Lower lobe of right lung (tissue), 2 donors: ENCODE measurements at regions not wholly inside any gene's neighbourhood (a gene's known extent, or its start where the extent isn't known, plus 50 kb on each side); places are given as distances from the start of the nearest gene placed in this dataset.
"Not testable (repeated sequence)": the region's sequence is repeated elsewhere in the genome, so short reads cannot be mapped to it uniquely, and the experiment has no call there.

Experiments
- ATAC-seq, 2 donors: fragments of 200-7000 bp; cut with Tn5 transposase; one replicate each; pipeline ENCODE4 v1.9.1; 2020 to 2022; ENCODE audit warnings: mild to moderate bottlenecking in 2 of 2, moderate library complexity in 2 of 2
- DNase-seq: peaks from one replicate; pipeline ENCODE4 v3.0.0-alpha.2; 2020
- H3K27ac ChIP-seq: fragments of 200-600 bp; one replicate; pipeline ENCODE4 v1.8.0; 2022
- H3K27me3 ChIP-seq: fragments of 200-600 bp; one replicate; pipeline ENCODE4 v1.8.0; 2022; ENCODE audit warnings: low read depth
- H3K36me3 ChIP-seq: fragments of 200-600 bp; one replicate; pipeline ENCODE4 v1.8.0; 2022; ENCODE audit warnings: mild to moderate bottlenecking
- H3K4me1 ChIP-seq: fragments of 200-600 bp; one replicate; pipeline ENCODE4 v1.8.0; 2022
- H3K4me3 ChIP-seq: fragments of 200-600 bp; one replicate; pipeline ENCODE4 v1.8.0; 2022; ENCODE audit warnings: mild to moderate bottlenecking
- H3K9me3 ChIP-seq: fragments of 200-600 bp; one replicate; pipeline ENCODE4 v1.8.0; 2022
- intact Hi-C: fragments of 100-400 bp; cut with DNase I; formaldehyde crosslinking; loops from one replicate; pipeline ENCODE4 v1.11.0; 2022
- donor health status: DM: no; HTN: yes; CAD: no; lungs with severe emphysema.

DNA sequence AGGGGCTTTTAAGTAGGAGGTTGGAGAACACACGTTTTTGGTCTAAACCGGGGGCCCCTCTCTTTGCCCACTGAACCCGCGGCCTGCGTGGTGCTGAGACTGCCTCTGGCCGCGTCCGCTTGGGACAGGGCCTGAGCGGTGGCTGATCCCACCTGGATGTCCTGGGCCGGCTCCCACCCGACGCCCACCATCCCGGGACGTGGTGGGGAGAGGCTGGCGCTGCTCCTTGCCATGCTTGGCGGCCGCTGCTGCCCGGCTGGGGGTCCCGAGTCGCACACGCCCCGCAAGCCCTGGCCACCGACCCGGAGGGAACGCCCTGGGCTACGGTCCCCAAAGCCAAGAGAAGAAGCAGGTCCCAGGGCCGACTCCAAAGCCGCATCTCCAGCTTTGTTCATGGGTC, 130.1 kb downstream of the POTEM start:
- H3K4me1 ChIP-seq, H3K27ac ChIP-seq, H3K4me3 ChIP-seq, H3K27me3 ChIP-seq, H3K9me3 ChIP-seq, intact Hi-C loops, H3K36me3 ChIP-seq: not testable (repeated sequence)
- DNase-seq = peak; percentile 52
- peak; percentile 5 to 16 for ATAC-seq

DNA sequence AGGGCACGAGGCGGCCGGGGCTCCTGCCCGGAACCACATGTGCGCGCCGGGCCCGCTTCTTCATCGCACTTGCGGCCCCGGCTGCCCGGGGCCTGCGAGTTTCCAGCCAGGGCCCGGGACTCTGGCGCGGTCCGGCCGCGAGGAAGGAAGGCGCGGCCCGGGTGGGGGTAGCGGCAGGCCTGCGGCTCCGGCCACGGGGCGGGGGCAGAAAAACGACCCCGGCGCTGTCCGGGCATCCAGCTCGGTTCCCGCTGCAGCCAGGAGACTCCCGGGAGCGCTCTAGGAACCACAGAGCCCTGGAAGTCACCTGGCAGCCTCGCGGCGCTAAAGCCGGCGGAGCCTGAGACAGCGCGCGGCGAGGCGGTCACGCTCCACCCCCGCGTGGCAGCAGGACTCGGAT, 130.5 kb downstream of the POTEM start:
- H3K9me3 ChIP-seq, H3K4me1 ChIP-seq, intact Hi-C loops, H3K4me3 ChIP-seq, H3K36me3 ChIP-seq, H3K27ac ChIP-seq, H3K27me3 ChIP-seq: not testable (repeated sequence)
- ATAC-seq (peak; percentile 1 to 3), DNase-seq (peak; percentile 38)

DNA sequence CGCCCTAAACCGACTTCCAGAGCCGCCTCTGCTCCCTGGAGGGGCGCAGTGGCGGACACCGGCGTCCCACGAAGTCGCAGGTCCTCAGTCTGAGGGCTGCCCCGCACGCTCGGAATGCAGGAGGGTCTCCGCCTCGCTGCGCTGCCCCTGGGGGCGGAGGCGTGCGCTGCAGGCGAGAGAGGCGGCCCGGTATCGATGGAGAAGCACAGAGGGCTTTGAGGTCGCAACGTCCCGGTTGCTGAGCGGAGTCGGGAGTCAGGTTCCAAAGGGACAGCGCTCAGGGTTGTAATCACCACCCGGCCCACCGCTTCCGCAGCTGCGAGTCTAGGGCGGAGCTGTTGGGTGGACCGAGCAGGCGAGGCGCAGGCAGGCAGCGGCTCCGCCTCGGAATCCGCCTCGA, 131.0 kb downstream of the POTEM start:
- H3K9me3 ChIP-seq, H3K4me3 ChIP-seq, H3K4me1 ChIP-seq, DNase-seq, H3K36me3 ChIP-seq, intact Hi-C loops, H3K27me3 ChIP-seq, H3K27ac ChIP-seq: not testable (repeated sequence)
- peak; percentile 2 to 20 for ATAC-seq

GRCh38 chr14:19098732-19099131, 131.5 kb downstream of the POTEM start:
- intact Hi-C loops, H3K27me3 ChIP-seq, H3K4me3 ChIP-seq, H3K4me1 ChIP-seq, H3K9me3 ChIP-seq, H3K27ac ChIP-seq, H3K36me3 ChIP-seq: not testable (repeated sequence)
- DNase-seq (peak; percentile 47), ATAC-seq (peak; percentile 8 to 10)

DNA sequence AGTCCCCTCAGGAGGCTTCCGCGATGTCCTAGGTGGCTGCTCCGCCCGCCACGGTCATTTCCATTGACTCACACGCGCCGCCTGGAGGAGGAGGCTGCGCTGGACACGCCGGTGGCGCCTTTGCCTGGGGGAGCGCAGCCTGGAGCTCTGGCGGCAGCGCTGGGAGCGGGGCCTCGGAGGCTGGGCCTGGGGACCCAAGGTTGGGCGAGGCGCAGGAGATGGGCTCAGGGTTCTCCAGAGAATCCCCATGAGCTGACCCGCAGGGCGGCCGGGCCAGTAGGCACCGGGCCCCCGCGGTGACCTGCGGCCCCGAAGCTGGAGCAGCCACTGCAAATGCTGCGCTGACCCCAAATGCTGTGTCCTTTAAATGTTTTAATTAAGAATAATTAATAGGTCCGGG, 132.1 kb downstream of the POTEM start:
- intact Hi-C loops, H3K27me3 ChIP-seq, DNase-seq, H3K36me3 ChIP-seq, H3K4me1 ChIP-seq, H3K27ac ChIP-seq, H3K4me3 ChIP-seq, H3K9me3 ChIP-seq, ATAC-seq: not testable (repeated sequence)

DNA sequence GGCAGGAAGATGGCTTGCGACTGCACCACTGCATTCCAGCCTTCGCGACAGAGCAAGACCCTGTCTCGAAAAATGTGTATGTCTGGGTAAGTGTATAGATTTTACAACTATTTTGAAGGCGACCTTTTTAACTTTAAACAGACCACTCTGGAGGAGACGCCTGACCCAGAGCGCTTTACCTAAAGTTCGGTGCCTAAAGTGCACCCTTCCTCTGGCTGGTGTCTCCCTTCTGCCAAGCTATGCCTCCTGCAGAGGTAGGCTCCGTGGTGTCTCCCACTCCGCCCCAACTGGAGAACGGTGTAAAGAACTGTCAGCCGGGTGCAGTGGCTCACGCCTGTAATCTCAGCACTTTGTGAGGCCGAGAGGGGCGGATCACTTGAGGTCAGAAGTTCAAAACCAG, 132.7 kb downstream of the POTEM start:
- H3K4me1 ChIP-seq, H3K36me3 ChIP-seq, H3K9me3 ChIP-seq, H3K4me3 ChIP-seq, H3K27me3 ChIP-seq, intact Hi-C loops, H3K27ac ChIP-seq, ATAC-seq: not testable (repeated sequence)
- peak; percentile 36 for DNase-seq

- H3K27ac ChIP-seq, H3K27me3 ChIP-seq, DNase-seq, H3K4me1 ChIP-seq, H3K36me3 ChIP-seq, H3K9me3 ChIP-seq, H3K4me3 ChIP-seq, intact Hi-C loops: not testable (repeated sequence)
- ATAC-seq = peak; percentile 45 to 55
Measured at GRCh38 chr14:19105551-19105950, 138.3 kb downstream of the POTEM start.

- DNase-seq, H3K9me3 ChIP-seq, H3K4me3 ChIP-seq, H3K27ac ChIP-seq, H3K4me1 ChIP-seq, H3K27me3 ChIP-seq, H3K36me3 ChIP-seq, intact Hi-C loops, ATAC-seq: not testable (repeated sequence)
Measured at GRCh38 chr14:19109887-19110286, 142.7 kb downstream of the POTEM start.

DNA sequence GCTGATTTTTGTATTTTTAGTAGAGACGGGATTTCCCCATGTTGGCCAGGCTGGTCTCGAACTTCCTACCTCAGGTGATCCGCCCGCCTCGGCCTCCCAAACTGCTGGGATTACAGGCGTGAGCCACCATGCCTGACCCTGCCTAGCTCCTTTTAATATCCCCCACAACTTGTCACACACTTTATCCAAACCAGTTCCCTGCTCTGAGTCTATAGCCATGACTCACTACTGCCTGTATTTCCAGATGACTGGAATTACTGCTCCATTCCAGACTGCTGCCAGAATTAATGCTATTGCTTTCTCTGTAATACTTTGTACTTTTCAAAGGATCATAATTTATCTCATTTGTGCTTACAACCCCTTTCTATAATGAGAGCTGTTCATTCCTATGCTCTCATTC, 153.1 kb downstream of the POTEM start:
- intact Hi-C loops, ATAC-seq: not testable (repeated sequence)

GRCh38 chr14:19126269-19127051, 159.2 kb downstream of the POTEM start:
- H3K4me3 ChIP-seq = not testable (repeated sequence)

More for the DNA sequence above, 153.1 kb downstream of the POTEM start:
- DNase-seq, H3K4me3 ChIP-seq, H3K27me3 ChIP-seq, H3K27ac ChIP-seq, H3K36me3 ChIP-seq, H3K4me1 ChIP-seq, H3K9me3 ChIP-seq: not testable (repeated sequence)

DNA sequence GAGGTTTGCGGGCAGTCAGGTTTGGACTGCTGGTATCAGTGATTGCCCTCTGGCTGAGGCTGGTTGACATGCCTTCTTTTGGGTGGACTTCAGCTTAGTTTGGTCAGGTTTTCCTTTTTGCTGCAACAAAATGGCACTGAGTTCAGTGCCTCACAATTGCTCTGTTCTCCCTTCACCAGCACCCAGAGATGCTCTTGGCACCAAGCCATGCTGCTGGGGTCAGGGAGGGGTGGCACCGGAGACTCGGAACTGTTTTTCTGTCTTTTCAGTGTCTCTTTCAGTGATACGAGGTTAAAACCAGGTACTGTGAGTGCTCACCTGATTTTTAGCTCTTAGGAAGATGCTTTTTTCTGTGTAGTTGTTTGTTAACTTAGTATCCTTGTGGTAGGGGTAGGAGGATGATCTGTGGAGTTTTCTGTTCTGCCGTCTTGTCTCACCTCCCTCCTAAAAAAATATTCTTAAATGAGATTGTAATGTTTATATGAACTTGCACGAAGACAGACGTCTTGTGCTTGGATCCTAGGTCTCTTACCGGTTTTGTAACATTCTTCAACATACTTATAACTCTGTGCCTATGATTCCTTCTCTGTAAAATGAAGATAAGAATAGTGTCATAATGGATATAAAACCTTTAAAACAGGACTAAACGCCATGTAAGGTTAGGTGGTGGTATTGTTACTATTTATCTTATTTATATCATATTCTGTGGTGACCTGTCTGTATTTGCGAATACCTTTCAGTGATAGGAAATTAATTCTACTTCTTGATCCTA, 160.6 kb downstream of the POTEM start:
- H3K27me3 ChIP-seq, H3K27ac ChIP-seq, H3K36me3 ChIP-seq, H3K4me1 ChIP-seq, intact Hi-C loops, H3K9me3 ChIP-seq, DNase-seq, H3K4me3 ChIP-seq: not testable (repeated sequence)
- ATAC-seq = peak in 1 of 2 donors; percentile 36

More at GRCh38 chr14:19126269-19127051, 159.2 kb downstream of the POTEM start:
- H3K36me3 ChIP-seq, DNase-seq, intact Hi-C loops, H3K27ac ChIP-seq, H3K9me3 ChIP-seq, H3K4me1 ChIP-seq, H3K27me3 ChIP-seq: not testable (repeated sequence)
- ATAC-seq = peak; percentile 41 to 47

- H3K4me3 ChIP-seq, H3K27me3 ChIP-seq, H3K4me1 ChIP-seq, intact Hi-C loops, H3K27ac ChIP-seq, H3K36me3 ChIP-seq, DNase-seq, H3K9me3 ChIP-seq: not testable (repeated sequence)
- peak; percentile 59 to 75 for ATAC-seq
Measured at GRCh38 chr14:19131553-19131952, 164.3 kb downstream of the POTEM start.

- H3K36me3 ChIP-seq, H3K4me3 ChIP-seq, intact Hi-C loops, H3K27ac ChIP-seq, H3K4me1 ChIP-seq, H3K27me3 ChIP-seq, H3K9me3 ChIP-seq, DNase-seq: not testable (repeated sequence)
- peak in 1 of 2 donors; percentile 35 for ATAC-seq
Measured at GRCh38 chr14:19132013-19132835, 165.0 kb downstream of the POTEM start.
